SIG-M5 treated with dmso at 0.1 percent for 504 hours (cell line): ENCODE measurements at regions not wholly inside any gene's neighbourhood (a gene's known extent, or its start where the extent isn't known, plus 50 kb on each side); places are given as distances from the start of the nearest gene placed in this dataset.
"Not testable (repeated sequence)": the region's sequence is repeated elsewhere in the genome, so short reads cannot be mapped to it uniquely, and the experiment has no call there.

ENCODE experiments used
- DNase-seq: peaks from one replicate; lab custom pipeline; 2025; ENCODE audit not compliant: unreplicated experiment; lab: John Stamatoyannopoulos, UW

- no peak for DNase-seq
These were observed 173.3 kb downstream of the CD83 start for GRCh38 chr6:14290772-14291330.

- no peak for DNase-seq
These were observed 173.8 kb downstream of the CD83 start for GRCh38 chr6:14291331-14291730.

DNA sequence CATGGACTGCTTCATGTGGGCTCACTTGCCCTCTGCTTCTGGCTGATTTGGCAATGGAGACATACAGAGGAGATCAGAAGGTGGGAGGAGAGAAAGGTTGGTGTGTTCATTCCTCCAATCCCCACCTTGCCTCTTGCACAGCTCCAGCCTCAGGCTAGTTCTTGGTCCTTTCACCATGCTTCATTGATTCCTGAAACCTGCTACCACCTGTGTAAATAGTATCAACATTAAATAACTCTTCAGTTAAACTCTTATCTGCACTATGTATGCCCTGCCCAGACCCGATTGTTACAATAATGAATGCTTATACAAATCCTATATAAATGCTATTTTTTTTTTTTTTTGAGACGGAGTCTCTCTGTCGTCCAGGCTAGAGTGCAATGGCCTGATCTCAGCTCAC, 174.5 kb downstream of the CD83 start:
- no peak for DNase-seq

GRCh38 chr6:14294270-14294951, 176.8 kb downstream of the CD83 start:
- no peak for DNase-seq

- DNase-seq = not testable (repeated sequence)
These were observed 179.1 kb downstream of the CD83 start for GRCh38 chr6:14296698-14297097.

DNA sequence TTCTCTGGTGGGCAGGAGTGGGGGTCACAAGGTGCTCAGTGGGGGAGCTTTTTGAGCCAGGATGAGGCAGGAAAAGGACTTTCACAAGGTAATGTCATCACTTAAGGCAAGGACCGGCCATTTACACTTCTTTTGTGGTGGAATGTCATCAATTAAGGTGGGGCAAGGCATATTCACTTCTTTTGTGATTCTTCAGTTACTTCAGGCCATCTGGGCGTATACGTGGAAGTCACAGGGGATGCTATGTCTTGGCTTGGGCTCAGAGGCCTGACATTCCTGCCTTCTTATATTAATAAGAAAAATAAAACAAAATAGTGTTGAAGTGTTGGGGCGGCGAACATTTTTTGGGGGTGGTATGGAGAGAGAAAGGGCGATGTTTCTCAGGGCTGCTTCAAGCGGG, 179.5 kb downstream of the CD83 start:
- not testable (repeated sequence) for DNase-seq

- not testable (repeated sequence) for DNase-seq
These were observed 182.6 kb downstream of the CD83 start for GRCh38 chr6:14300189-14300588.

- DNase-seq = not testable (repeated sequence)
These were observed 183.1 kb downstream of the CD83 start for GRCh38 chr6:14300721-14301120.

DNA sequence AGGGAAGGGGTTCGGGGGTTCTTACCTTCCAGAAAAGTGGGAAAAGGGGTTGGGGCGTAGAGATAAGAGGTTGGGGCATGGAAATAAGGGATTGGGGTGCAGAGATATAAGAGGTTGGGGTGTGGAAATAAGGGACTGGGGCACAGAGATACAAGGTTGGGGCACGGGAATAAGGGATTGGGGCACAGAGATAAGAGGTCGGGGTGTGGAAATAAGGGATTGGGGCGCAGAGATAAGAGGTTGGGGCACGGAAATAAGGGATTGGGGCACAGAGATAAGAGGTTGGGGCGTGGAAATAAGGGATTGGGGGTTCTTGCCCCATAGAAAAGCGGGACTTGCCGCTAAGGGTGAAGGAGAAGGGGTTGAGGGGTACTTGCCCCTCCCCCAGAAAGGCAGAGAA, 183.9 kb downstream of the CD83 start:
- DNase-seq = not testable (repeated sequence)

GRCh38 chr6:14305131-14305530, 187.6 kb downstream of the CD83 start:
- DNase-seq = no peak

DNA sequence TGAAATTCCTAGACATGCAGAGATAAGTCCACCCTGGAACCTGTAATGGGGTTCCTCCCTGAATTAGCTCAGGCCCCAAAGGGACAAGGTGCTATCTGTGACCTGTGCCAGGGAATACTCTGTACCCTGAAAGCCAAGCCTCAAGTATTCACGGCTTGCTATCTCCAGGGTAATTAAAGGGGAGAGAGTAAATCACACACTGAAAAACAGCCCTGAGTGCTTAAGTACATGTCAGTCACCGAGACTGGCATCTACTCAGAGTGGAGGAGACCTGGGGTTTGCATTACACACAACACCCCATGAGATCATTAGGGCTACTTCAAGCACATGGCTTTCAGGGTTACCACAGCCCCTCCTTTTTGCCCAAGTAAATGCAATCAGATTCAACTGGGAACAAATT, 188.1 kb downstream of the CD83 start:
- no peak for DNase-seq

DNA sequence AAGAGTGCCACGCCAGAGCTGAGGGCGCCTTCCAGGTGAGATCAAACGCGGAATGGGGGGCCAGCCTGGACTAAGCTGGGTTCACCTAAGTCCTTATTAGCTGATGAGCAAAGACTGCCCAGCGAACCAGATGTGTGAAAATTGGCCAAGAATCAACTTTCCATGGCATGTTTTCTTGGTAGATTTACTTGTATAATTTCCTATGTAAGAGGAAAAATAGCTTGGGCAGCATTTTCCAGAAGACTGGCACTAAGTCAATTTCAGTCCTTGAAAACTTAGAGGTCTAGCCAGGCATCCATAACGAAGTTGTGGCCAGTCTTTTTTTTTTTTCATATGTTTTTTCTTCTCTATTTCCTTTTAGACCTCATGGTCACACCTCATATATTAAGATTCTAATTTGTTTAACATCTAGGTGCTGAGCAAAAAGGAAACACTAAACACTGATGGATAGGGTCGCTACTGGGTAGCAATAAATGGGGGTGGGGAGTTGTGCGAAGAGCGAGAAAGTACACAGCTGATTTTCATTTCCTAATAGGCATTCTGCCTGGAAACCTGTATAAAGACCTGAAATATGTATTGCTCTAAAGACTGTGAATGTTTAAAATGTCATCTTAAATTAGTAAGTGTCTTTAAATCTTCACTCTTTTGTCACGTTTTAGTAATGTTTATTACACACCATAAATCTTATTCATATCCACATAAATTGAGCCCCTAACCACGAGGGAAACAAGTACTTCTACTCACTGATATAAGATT, 188.8 kb downstream of the CD83 start:
- DNase-seq = no peak

GRCh38 chr6:14309516-14309915, 191.9 kb downstream of the CD83 start:
- no peak for DNase-seq

DNA sequence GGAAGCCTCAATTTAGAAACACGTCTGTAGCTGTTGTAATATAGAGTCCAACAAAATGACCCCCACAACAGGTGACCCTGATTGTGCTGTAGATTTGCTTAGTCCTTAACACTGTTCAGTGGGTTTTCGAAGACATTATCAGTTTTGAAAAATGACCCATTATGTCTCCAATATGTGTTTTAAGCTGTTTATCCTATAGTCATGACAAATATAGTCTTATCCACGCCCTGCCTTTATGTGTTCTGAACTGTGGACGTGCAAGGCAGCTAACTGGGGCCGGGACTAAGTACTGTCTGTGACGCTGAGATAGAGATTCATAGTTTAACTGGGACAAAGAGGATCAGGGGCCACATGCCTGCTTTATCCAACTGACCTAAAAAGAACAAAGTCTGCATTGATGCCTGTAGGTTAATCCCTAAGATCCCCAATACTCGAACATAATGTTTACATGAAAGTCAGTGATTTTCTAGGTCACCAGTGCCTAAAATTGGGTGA, 192.4 kb downstream of the CD83 start:
- no peak for DNase-seq

- DNase-seq = no peak
These were observed 193.4 kb downstream of the CD83 start for GRCh38 chr6:14310960-14311359.

GRCh38 chr6:14312587-14312986, 195.0 kb downstream of the CD83 start:
- no peak for DNase-seq

- no peak for DNase-seq
These were observed 195.7 kb downstream of the CD83 start for GRCh38 chr6:14313248-14313647.

GRCh38 chr6:14315353-14315752, 197.8 kb downstream of the CD83 start:
- no peak for DNase-seq

GRCh38 chr6:14316651-14317386, 199.2 kb downstream of the CD83 start:
- DNase-seq = no peak

GRCh38 chr6:14317387-14317970, 199.9 kb downstream of the CD83 start:
- DNase-seq = no peak

DNA sequence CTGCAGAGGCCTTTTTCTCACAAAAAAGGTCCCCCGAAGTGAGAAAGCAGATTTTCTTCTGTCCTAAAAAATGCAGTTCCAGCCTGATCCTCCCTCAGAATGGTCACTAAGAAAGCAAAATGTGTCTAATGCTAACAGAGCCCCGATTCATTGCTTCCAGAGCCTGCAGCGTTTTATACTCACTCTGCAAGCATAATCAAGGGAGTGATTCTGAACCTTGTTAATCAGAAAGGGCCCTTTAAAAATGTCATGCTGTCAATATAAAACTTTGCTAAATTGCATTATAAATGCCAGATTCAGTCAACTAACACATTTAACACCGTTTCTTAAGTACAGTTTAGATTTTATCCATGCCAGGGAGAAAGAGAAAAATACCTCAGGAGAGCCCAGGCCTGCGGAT, 202.8 kb downstream of the CD83 start:
- DNase-seq = no peak
